Neutrophil (primary cell): ENCODE measurements at regions not wholly inside any gene's neighbourhood (a gene's known extent, or its start where the extent isn't known, plus 50 kb on each side); places are given as distances from the start of the nearest gene placed in this dataset.

Experiments
- H3K27ac ChIP-seq: fragments of 200-600 bp; sonication (generic); 2 replicates; pipeline ENCODE4 v1.5.1; 2016; ENCODE audit warnings: mild to moderate bottlenecking, moderate library complexity
- H3K27me3 ChIP-seq: fragments of 200-600 bp; sonication (generic); 2 replicates; pipeline ENCODE4 v1.6.0; 2016; ENCODE audit warnings: mild to moderate bottlenecking
- H3K36me3 ChIP-seq: fragments of 200-600 bp; sonication (generic); 2 replicates; pipeline ENCODE4 v1.5.1; 2017
- H3K4me1 ChIP-seq, 2 experiments: fragments of 200-600 bp in 1 of 2; sonication (generic) in 1 of 2; 1 replicate in 1 of 2; 2 replicates in 1 of 2; pipeline versions ENCODE4 v1.5.1 to v1.6.1; 2013 to 2016; ENCODE audit warnings: low read depth in 1 of 2, low read length in 1 of 2, mild to moderate bottlenecking in 1 of 2, moderate library complexity in 1 of 2; ENCODE audit not compliant: control insufficient read depth in 1 of 2, insufficient read depth in 1 of 2
- H3K4me3 ChIP-seq, 2 experiments: fragments of 200-600 bp in 1 of 2; sonication (generic) in 1 of 2; 1 replicate in 1 of 2; 2 replicates in 1 of 2; pipeline ENCODE4 v1.5.1; 2013 to 2016; ENCODE audit warnings: low read depth in 1 of 2, low read length in 1 of 2, mild to moderate bottlenecking in 1 of 2, moderate library complexity in 1 of 2
- H3K9me3 ChIP-seq: fragments of 200-600 bp; sonication (generic); 2 replicates; pipeline ENCODE4 v1.5.1; 2016
- CTCF ChIP-seq: fragments of 200-600 bp; sonication (generic); IDR thresholded peaks from 2 replicates; pipeline ENCODE4 v1.5.1; 2016; ENCODE audit warnings: antibody characterized with exemption

GRCh38 chr1:43073490-43074230 lies 98.4 kb downstream of the EBNA1BP2 start:
- TF ChIP-seq CTCF = peak; percentile 89
- no peak overlapping the region for H3K27ac ChIP-seq

GRCh38 chr1:43072314-43072713 lies 99.8 kb downstream of the EBNA1BP2 start:
- no peak for TF ChIP-seq CTCF
- Histone ChIP-seq H3K27me3 (peaks cover 26% of the 10 kb centered on the region), H3K4me3 (no peak overlapping the region), H3K9me3 (no peaks in the 10 kb centered on the region), H3K36me3 (no peaks in the 10 kb centered on the region), H3K27ac (no peak overlapping the region), H3K4me1 (peaks cover 0 to 7% of the 10 kb centered on the region in 2 experiments)

More at GRCh38 chr1:43073490-43074230, 98.4 kb downstream of the EBNA1BP2 start:
- Histone ChIP-seq H3K9me3 (no peaks in the 10 kb centered on the region), H3K4me3 (no peak overlapping the region), H3K27me3 (peaks cover 12% of the 10 kb centered on the region), H3K36me3 (no peaks in the 10 kb centered on the region), H3K4me1 (no peaks in the 10 kb centered on the region)

- H3K36me3 ChIP-seq = no peaks in the 10 kb centered on the region
- no peak for TF ChIP-seq CTCF
- H3K27me3 ChIP-seq = peaks cover 36% of the 10 kb centered on the region
- no peak overlapping the region for H3K4me3 ChIP-seq
- H3K9me3 ChIP-seq = no peaks in the 10 kb centered on the region
- peaks cover 0 to 7% of the 10 kb centered on the region in 2 experiments for H3K4me1 ChIP-seq
- H3K27ac ChIP-seq = no peak overlapping the region
Observed at GRCh38 chr1:43071241-43071640, 100.8 kb downstream of the EBNA1BP2 start.

GRCh38 chr1:43069461-43070050 lies 102.5 kb downstream of the EBNA1BP2 start:
- H3K4me1 ChIP-seq = peaks cover 0 to 7% of the 10 kb centered on the region in 2 experiments
- H3K36me3 ChIP-seq = no peaks in the 10 kb centered on the region
- H3K27me3 ChIP-seq = peaks cover 40% of the 10 kb centered on the region
- H3K9me3 ChIP-seq = no peaks in the 10 kb centered on the region
- no peak for TF ChIP-seq CTCF
- no peak overlapping the region for H3K27ac ChIP-seq
- no peak overlapping the region for H3K4me3 ChIP-seq

GRCh38 chr1:43068911-43069310 lies 103.2 kb downstream of the EBNA1BP2 start:
- Histone ChIP-seq H3K9me3 (no peaks in the 10 kb centered on the region), H3K27me3 (peaks cover 40% of the 10 kb centered on the region), H3K27ac (no peak overlapping the region), H3K36me3 (no peaks in the 10 kb centered on the region), H3K4me3 (no peak overlapping the region), H3K4me1 (peaks cover 0 to 7% of the 10 kb centered on the region in 2 experiments)
- TF ChIP-seq CTCF = no peak
